NCI-H146 (cell line): ENCODE measurements at regions not wholly inside any gene's neighbourhood (a gene's known extent, or its start where the extent isn't known, plus 50 kb on each side); places are given as distances from the start of the nearest gene placed in this dataset.

ENCODE experiments used
- DNase-seq: peaks from one replicate; lab custom pipeline; 2025; lab: John Stamatoyannopoulos, UW

DNA sequence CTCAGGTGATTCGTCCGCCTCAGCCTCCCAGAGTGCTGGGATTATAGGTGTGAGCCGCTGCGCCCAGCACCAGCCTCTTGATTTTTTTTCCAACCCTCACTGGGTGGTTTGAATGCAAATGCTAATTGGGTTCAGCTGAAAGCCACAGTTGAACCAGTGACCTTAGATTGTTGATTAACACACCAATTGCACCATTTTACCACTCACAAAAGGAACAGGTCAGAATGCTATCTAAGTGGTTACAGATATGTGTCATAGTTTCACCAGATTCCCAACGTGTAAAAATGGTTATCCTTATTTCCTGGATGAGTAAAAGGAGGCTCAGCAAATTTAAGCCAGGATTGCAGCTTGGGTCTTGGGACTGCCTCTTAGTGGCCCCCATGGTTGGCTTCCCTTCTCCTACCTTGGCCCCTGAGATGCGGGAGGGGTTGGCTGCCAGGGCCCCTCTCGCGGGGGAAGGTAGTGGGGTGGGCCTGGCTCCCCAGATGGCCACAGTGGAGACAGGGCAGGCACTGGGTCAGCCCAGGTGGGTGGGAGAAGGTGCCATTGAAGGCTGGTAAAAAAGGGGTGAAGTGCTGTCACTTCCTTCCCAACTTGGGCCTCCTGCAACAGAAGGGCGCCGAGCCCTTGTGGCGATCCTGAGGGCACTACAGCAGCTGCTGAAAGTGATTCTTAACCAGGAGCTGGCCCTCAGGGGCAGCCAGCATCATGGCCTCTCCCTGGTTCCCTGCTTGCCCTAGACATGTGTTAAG lies 164.9 kb upstream of the HAAO start:
- DNase-seq = no peak

DNA sequence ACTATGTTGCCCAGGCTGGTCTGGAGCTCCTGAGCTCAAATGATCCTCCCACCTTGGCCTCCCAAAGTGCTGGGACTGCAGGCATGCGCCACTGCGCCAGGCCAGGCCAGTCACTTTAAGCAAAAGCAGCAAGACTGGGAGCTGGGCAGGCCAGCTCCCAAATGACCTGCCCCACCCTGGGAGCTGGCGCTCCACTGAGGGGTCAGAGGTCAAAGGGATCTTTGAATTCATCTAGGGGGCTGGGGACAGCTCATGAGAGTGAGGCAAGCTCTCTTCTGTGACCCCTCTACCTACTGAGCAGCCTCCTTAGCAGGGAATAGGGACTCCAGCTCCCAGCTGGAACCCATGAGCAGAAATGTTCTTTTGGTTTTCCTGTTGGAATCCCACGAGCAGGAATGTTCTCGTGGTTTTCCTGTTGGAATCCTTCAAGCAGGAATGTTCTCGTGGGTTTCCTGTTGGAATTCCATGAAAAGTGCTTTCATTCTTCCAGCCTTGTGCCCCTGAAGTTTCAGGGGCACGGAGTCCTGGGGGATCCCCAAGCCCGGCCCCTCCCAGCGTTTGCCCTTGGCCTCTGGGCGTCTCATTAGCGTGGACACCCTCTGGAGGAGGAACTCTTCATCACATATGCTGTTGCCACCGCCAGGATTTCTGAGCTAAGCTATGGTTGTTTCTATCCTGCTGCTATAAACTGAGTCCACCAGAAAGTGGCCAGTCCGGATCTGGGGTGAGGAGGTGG lies 162.0 kb upstream of the HAAO start:
- no peak for DNase-seq

- no peak for DNase-seq
These were observed 160.8 kb upstream of the HAAO start for GRCh38 chr2:42953216-42953615.

GRCh38 chr2:42951263-42951938 lies 159.0 kb upstream of the HAAO start:
- DNase-seq = no peak

DNA sequence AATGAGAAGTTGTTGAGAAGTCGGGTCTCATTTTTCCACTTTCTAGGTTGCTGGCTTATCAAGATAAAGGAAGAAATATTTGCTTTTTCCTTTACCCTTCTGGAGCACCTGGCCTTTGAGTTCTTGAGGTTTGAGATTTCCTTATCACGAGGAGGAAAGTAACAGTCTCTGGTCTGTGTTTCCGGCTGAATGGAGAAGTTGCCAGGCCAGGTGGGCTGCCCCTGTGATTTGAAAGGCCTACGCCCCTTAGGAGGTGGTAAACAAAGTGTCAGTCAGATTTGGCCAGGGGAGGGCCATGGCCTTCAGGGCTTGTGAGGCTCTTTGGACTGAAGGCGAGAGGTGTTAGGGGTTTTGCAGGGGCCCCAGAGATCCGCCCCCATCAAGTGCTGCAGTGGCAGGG lies 156.7 kb upstream of the HAAO start:
- no peak for DNase-seq

GRCh38 chr2:42947809-42948600 lies 155.6 kb upstream of the HAAO start:
- DNase-seq = no peak

DNA sequence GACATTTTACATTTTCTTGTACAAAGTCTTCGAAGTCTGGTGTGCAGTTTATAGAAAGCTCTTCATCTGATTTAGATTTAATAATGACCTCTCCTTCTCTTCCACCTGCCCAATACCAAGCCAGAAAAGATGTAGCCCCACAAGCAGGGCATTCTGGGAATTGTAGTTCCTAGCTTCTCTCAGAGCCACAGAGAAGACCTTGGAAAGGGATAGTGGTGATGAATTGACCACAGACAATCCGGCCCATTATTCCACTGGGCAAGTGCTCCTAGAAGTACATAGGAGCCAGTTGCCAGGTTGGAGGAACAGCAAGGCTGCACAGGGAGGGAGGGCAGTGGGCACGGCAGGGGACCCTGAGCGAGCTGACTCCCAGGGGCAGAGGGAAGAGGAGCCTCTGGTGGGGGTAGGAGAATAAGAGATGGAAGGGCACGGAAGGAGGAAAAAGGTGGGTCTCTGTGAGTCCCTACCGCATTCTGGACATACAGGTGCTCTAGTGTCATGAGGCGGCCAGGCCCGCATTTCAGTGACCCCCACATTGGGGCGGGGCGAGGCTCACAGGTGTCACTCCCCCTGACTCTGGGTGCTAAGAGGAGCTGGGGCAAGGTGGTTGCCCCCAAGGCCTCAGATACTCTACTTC lies 152.5 kb upstream of the HAAO start:
- DNase-seq = peak; percentile 21

GRCh38 chr2:42942990-42943493 lies 150.7 kb upstream of the HAAO start:
- DNase-seq = no peak

DNA sequence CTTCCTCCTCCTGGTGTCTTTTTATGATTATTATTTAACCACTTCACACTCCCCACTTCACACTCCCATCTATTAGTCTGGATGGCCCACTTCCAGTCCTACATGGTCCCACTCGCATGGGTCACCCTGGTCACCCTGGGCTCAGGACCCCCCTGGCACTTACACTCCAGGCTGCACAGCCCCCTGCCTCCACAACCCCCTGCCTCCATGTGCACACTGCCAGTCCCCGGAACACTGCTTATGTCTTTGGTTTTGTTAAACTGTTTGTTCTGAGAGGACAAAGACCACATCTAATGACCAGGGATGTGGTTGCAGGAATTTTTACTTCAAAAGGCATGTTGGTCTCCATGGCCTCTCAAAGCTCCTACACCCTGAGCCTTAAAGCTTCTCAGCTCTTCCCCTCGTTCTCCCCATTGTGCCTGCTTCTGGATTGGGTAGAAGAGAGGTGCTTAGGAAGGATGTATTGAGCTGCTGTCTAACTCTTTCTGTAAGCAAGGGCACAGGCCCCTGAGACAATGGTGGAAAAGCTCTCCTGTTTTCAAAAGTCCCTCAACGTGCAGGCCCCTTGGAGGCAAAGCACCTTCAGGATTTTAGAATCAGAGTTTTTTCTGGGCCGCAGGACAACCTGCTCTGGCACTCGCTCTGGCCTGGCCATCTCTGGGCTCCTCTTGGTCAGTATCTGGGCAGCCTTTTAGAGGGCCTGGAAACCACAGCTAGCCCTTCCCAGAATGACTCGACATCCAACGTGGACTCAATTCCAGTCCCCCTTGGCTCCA lies 150.0 kb upstream of the HAAO start:
- no peak for DNase-seq

GRCh38 chr2:42941633-42942176 lies 149.3 kb upstream of the HAAO start:
- DNase-seq = no peak

DNA sequence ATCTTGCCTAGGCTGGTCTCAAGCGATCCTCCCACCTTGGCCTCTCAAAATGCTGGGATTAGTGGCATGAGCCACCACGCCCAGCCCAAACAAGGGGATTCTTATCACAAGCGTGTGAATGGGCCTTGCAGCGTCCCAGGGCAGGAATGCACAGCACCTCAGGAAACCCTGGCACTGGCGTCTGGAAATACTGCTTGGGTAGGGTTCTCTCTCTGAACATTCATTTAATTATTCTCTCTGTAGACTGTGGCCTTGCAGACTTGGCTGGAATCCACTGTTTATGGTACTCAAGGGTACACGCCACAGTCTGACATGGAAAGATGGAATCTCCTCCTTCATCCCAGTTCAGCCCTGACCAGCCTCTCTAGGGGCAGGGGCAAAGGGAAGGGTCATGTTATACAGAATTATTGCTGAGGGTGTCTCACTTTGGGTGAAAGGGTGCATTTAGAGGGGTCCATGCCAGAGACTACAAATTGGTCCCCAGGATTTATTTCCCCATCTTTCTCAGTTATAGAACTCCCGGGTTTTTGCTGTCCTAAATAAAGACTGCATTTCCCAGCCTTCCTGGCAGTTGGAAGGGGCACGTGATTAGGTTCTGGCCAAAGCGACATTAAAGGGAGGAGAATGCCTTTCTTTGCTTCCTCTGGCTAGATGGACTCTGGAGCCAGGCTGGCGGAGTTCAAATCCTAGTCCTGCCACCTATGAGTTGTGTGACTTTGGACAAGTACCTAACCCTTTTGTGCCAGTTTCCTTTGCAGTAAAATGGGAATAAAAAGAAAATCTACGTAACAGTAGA lies 147.2 kb upstream of the HAAO start:
- DNase-seq = no peak

DNA sequence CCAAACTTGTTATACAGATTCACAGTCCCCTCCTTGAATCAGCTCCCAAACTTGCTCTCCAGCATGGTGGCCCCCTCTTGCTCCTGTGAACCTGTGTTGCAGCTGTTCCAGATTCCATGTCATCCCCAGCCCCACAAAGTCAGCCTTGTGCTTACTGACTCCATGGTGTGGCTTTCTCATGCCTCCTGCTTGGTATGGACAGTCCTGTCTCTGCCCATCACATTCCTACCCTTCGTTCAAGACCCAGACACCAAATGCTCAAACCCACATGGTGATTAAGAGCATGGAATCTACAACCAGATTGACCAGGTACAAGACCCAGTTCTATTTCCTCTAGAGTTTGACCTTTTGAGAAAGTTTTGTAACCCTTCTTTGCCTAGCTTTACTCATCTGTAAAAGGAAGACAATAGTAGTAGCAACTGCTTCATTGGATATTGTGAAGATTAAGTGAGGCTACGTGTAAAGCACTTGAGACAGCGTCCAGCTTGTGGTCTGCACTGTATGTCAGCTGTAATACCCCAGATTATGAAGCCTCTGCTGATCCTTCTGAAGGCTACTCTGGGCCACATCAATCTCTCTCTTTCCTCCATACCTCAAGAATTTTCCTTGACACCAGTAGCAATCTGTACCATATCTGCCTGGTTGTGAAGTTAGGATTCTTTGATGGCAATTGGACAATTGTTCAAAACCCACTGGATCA lies 146.4 kb upstream of the HAAO start:
- no peak for DNase-seq

GRCh38 chr2:42937171-42937875 lies 144.9 kb upstream of the HAAO start:
- DNase-seq = no peak

DNA sequence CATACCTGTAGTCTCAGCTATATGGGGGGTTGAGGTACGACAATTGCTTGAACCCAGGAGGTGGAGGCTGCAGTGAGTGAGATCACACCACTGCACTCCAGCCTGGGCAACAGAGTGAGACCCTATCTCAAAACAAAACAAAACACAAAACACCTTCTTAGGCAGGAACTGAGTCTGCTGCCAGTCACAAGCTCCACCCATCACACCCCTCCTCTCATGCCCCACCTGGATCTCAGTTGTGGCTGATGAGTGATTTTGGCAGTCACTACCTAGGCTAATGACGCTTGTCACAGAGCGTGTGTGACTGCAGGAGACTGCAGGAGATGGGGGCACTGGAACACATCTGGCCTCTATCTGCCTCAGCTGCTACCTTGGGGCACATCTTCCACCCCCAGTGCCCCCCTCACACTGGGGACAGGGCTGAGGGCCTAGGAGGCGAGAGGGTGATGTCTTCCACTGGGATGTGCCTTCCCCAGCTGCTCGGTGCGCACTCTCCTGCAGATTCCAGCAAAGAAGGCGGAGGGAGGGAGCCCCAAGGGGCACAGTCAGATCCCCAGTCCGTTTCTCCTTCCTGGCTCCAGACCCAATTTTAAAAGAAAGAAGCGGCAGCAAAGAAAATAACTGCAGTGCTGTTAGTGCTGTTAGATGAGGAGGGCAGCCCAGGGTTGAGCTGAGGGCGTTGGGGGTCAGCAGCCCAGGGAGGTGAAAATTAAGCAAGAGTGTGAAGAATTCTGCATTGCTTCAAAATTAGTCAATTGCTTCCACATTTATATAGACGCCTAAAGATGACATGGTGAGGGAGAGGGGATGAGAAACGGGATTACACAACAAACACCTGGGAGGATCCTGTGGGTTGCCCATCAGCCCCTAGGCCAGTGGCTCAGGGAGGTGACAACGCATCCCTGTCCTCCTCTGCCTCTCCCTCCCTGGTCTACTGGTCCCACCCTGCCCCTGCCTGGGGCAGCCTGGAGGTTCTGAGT lies 143.6 kb upstream of the HAAO start:
- DNase-seq = no peak

GRCh38 chr2:42934580-42935186 lies 142.3 kb upstream of the HAAO start:
- no peak for DNase-seq

- no peak for DNase-seq
These were observed 141.5 kb upstream of the HAAO start for GRCh38 chr2:42933824-42934254.
